ENCODE measurements at regions not wholly inside any gene's neighbourhood (a gene's known extent, or its start where the extent isn't known, plus 50 kb on each side); places are given as distances from the start of the nearest gene placed in this dataset.

DNA sequence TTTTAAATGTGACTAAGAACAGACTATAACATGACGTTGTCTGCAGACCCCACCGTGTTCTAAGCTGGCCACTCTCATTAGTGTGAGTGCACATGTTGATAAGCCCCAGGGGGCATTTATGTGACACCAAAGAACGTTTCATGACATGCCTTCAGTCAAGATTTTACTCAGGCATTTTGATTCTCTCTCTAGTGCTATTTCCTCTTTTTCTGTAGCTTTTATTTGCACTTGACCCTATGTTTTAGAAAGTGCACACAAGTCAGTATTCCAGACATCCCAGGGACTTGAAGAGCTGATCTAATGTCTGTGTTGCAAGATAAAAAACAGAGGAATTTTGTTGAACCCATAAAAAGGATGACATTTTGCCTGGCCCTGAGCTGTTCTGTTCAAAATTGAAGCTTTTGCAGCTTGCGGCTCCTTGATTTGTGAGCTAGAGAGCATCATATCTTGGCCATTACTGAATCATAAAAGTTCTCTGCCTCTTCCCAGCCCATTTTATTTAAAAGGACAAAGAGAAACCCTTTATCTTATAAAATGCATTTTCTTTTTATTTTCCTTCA, 80.9 kb upstream of the TYRP1 start:
- no peak for DNase-seq

DNA sequence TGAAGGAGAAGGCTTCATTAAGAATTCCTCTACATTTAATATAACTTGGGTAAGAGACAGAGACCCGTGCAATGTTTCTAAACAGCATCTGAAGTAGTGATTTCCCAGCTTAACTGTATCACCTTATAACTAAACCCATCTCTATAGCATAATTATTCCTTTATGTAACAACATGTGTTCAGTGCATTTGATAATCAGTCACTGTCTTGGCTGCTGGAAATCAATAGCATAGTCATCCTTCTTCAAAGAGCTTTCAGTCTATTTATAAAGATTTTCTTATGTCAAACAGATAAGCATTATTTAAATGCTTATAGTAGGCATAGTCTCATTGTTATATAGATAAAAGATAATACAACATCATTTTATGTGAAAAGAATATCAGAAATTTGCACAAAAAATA, 80.1 kb upstream of the TYRP1 start:
- no peak for DNase-seq

DNA sequence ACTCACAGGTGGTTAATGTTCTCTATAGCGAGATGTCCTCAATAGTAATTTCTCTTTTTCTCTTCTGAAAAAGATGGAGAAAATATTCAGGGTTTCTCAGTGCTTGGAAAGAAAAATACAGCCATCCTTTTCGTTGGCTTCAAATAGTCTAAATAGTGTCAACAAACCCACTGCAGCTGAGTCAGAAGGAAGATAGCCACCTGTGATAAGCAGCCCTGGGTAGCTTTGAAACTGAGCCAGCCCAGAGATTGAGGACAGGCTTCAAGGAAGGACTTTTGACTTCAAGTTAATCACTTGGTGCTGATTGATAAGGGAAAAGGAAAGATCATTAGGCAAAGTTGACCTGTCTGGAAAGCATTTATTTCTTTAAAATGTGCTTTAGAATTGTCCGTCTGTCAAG, 78.7 kb upstream of the TYRP1 start:
- DNase-seq, result no peak

DNA sequence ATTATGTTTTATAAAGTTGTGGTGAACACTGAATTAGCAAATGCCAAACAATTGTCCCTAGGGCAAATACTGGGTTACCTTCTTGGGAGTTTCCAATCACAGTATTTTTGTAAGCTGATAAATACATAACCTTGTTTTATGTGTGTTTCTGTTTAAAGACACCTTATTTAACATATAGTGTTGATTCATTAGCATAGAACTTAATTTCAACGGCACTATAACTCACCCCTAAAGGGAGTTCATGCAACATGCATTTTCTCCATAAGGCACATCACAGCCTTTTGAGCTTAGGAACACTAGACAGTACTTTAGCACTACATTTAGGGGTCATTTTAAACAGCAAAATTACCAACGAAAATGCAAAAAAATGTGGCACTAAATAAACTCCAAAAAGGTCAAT, 74.2 kb upstream of the TYRP1 start:
- DNase-seq, result no peak

DNA sequence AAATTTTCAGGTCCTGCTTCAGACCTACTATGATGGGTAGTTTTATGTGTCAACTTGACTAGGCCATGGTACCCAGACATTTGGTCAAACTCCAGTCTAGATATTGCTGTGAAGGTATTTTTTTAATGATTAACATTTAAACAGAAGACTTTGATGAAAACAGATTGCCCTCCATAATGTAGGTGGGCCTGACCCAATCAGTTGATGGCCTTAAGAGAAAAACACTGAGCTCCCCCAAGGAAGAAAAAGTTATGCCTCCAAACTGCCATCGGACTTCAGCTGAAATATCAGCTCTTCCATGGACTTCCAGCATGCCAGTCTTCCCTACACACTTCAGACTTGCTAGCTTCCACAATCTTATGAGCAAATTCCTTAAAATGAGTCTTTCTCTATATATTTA, 67.3 kb upstream of the TYRP1 start:
- DNase-seq, result no peak

DNA sequence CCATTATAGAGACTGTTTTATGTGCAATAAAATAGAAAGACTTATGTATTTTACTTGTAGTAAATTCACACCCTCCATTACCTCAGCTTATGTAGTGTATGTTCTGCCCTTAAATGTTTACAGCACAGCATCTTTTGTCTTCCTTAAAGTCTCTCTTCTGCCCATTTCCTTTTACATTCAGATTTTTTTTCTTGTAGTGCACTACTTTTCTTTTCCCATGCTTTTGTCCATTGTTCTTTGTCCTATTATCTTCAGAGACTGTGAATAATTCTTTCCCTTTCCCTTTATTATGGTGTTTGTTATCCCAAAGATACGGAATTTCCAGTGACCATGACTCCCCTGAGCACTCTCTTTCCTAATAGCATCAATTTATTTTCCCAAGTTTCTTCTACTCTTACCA, 66.1 kb upstream of the TYRP1 start:
- no peak for DNase-seq

DNA sequence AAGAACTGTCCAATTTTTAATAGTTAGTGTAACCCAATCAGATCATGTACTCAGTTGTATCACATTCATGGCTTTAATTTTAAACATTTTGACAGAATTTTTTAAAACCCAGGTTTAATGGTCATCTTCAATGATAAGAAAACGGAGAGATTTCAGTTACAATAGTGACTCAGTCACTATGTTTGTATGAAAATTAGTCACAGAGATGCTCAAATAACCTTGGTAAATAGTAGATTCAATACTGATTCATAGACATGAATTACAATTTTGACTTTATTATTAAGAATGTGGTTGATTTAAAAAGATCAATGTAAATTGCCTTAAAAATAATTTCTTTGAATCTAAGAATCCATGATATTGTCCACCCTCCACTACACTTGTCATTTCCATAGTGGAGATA, 64.6 kb upstream of the TYRP1 start:
- DNase-seq, result no peak

DNA sequence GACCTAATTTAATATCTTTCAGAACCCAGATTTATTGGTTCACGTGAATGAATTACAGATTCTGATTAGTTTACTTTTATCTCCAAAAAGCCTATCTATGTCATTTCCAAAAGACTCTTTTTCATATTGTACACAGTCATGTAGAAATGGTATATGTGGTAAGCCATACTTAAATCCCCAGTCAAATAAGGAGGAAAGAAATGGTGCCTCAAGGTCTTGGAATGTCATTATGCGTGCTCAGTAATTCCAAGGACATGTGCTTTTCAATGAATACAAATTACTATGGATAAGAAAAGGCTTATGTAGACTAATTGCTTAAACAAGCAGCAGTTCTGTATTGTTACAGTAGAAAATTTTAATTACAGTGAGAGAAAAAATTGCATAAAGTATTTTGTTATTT, 64.1 kb upstream of the TYRP1 start:
- DNase-seq, result no peak

DNA sequence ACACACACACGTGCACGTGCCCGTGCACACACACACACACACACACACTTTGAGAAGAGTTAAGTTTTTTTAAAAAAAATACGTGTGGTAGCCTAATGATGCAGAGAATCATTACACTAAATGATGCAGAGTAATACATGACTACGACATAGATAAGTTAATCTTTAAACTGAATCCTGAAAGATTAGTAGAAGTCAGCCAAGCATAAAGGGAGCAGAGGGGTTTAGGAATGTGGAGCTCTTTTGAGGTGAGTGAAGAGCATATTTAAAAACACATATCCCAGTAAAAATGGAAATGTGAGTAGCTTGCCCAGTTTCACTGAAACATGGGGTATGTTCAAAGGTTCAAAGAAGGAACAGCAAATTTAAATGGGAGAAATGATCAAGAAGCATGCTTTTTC, 61.3 kb upstream of the TYRP1 start:
- DNase-seq, result no peak

DNA sequence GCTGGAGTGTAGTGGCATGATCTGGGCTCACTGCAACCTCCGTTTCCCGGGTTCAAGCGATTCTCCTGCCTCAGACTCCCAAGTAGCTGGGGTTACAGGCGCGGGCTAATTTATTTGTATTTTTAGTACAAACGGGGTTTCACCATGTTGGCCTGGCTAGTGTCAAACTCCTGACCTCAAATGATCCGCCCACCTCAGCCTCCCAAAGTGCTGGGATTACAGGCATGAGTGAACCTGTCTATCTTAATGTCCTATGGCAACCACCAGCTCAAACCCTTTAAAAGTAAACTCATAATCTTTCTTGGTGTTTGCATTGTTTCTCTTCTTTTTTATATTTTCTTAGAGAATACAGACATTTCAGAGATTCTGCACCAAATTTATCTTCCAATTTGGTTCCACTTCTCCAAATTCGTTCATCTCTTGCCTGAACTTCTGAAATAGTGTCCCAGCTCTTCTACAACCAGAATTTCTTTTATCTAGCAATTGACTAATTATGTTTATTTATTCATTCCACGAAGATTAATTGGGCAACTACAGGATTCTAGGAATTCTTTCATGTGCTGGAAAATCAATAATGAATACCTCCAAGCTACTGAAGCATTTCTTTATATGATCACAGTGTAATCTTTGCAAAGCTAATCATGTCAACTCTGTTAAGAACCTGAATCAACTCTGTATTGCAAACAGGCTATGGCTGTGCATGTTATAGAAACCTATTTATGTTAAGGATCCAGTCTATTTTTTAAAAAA, 60.0 kb upstream of the TYRP1 start:
- DNase-seq, result no peak

DNA sequence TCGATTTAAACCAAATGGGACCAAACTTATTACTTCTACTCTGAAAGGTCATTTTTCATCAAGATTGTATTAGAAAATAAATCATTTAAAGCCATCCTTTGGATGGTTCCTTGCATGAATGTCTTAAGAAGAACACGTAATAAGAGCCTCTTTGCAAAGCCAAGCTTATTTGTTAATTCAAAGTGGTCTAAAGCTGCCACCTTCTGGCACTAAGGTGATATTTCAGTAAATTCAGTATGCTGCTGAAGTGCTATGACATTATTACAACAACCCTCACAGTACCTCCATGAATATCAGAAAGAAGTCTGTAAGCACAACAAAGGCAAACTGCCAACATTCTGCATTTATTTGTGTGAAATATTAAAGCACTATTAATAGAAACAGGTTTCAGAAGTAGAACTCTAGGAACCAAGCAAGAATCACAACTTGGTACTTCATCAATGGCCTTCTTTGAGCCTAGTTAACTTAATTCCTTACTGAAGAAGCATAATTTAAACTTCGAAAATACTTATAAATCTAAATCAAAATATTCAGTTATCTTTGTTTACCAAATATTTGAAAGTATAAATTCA, 53.1 kb upstream of the TYRP1 start:
- DNase-seq, result no peak

DNA sequence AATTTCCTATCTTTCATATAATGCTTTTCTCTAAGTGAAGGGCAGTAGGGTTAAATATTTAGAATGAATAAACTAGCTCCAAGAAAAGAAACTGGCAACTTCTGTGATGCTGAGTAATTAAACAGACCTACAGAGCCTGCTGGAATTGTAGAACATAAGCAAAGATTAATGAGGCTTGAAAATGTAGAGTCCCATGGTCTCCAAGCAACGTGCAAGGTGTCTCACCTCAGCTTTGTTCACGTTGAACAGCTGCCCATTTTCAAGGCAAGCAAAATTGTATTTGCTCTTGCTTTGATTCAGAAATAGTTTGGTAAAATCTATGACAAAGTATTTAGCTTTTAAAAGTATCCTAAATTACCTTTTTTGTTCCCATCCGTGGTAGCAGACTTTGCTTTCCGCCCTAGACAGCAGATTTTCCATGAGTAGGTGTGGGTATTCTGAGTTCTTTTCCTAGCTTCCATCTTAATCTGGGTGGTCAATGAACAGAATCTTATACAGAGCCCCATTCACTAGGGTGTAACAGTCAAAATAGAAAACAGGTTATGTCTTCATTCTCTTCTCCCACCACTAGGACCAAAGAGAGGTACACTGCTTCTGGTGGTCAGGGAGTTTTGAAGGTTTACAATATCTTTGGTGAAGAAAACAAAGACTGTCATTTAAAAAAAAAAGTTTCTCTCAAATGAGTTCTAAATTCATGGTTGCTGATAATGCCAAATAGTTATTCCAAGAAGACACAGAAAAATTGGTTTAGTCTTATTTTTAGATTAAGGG, 52.1 kb upstream of the TYRP1 start:
- DNase-seq, result no peak
